ENCODE measurements at regions not wholly inside any gene's neighbourhood (a gene's known extent, or its start where the extent isn't known, plus 50 kb on each side); places are given as distances from the start of the nearest gene placed in this dataset.

DNA sequence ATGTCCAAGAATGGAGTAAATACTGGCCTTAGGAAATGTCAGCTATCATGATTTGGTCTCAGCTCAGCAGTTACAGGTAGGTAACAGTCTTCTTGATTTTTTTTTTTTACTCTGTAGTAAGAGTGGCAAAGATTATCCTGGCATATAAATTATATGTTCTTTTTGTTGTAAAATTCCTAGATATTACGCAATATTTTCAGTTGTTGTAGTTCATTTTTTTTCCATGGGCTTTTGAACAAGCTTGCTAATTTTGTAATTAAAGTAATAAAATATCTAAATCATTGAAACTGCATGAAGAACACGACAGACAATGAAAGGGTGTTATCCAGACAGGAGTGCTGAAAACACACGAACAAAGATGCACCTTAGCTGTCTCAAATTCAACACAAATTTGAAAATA lies 249.4 kb downstream of the PRDM9 start:
- ATAC-seq: no peak
- TF ChIP-seq, protein P1, sequence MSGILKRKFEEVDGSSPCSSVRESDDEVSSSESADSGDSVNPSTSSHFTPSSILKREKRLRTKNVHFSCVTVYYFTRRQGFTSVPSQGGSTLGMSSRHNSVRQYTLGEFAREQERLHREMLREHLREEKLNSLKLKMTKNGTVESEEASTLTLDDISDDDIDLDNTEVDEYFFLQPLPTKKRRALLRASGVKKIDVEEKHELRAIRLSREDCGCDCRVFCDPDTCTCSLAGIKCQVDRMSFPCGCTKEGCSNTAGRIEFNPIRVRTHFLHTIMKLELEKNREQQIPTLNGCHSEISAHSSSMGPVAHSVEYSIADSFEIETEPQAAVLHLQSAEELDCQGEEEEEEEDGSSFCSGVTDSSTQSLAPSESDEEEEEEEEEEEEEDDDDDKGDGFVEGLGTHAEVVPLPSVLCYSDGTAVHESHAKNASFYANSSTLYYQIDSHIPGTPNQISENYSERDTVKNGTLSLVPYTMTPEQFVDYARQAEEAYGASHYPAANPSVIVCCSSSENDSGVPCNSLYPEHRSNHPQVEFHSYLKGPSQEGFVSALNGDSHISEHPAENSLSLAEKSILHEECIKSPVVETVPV (CRISPR knock-in tag; IDR thresholded peaks at IDR 0.05): no peak
- TF ChIP-seq, protein P2, sequence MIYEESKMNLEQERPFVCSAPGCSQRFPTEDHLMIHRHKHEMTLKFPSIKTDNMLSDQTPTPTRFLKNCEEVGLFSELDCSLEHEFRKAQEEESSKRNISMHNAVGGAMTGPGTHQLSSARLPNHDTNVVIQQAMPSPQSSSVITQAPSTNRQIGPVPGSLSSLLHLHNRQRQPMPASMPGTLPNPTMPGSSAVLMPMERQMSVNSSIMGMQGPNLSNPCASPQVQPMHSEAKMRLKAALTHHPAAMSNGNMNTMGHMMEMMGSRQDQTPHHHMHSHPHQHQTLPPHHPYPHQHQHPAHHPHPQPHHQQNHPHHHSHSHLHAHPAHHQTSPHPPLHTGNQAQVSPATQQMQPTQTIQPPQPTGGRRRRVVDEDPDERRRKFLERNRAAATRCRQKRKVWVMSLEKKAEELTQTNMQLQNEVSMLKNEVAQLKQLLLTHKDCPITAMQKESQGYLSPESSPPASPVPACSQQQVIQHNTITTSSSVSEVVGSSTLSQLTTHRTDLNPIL (CRISPR knock-in tag; IDR thresholded peaks at IDR 0.05; ENCODE audit: low read depth): no peak
- TF ChIP-seq PPARA (CRISPR knock-in tag; IDR thresholded peaks at IDR 0.05; ENCODE audit: borderline replicate concordance): no peak
- TF ChIP-seq TCF4 (CRISPR knock-in tag; IDR thresholded peaks at IDR 0.05; ENCODE audit: borderline replicate concordance): no peak
- no peak for TF ChIP-seq ZC3H10 (CRISPR knock-in tag; IDR thresholded peaks at IDR 0.05)
- no peak for TF ChIP-seq ZNF565 (CRISPR knock-in tag; conservative IDR thresholded peaks at IDR 0.05; ENCODE audit: low read depth)
- no peak for TF ChIP-seq ESRRG (CRISPR knock-in tag; IDR thresholded peaks at IDR 0.05)
- no peak for TF ChIP-seq ZNF70 (CRISPR knock-in tag; IDR thresholded peaks at IDR 0.05)
- no peak for TF ChIP-seq ZNF8 (CRISPR knock-in tag; IDR thresholded peaks at IDR 0.05)

DNA sequence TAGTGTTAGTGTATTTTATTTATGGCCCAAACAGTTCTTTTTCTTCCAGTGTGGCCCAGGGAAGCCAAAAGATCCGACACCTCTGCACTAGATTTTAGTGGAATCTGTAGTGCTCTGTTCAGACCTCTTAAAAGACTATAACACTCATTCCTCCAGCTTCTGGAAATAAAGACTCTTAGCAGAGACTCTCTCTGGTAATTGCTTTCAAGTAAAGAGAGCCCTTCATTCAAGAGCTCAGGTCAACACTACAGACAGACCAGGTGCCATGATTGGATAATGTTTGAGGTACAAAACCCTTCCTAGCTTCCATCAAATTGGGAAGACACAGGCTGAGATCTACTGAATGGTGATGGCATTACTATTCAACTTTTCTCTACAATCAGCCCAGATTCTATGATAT lies 255.8 kb downstream of the PRDM9 start:
- ATAC-seq: no peak
- TF ChIP-seq, protein P3, sequence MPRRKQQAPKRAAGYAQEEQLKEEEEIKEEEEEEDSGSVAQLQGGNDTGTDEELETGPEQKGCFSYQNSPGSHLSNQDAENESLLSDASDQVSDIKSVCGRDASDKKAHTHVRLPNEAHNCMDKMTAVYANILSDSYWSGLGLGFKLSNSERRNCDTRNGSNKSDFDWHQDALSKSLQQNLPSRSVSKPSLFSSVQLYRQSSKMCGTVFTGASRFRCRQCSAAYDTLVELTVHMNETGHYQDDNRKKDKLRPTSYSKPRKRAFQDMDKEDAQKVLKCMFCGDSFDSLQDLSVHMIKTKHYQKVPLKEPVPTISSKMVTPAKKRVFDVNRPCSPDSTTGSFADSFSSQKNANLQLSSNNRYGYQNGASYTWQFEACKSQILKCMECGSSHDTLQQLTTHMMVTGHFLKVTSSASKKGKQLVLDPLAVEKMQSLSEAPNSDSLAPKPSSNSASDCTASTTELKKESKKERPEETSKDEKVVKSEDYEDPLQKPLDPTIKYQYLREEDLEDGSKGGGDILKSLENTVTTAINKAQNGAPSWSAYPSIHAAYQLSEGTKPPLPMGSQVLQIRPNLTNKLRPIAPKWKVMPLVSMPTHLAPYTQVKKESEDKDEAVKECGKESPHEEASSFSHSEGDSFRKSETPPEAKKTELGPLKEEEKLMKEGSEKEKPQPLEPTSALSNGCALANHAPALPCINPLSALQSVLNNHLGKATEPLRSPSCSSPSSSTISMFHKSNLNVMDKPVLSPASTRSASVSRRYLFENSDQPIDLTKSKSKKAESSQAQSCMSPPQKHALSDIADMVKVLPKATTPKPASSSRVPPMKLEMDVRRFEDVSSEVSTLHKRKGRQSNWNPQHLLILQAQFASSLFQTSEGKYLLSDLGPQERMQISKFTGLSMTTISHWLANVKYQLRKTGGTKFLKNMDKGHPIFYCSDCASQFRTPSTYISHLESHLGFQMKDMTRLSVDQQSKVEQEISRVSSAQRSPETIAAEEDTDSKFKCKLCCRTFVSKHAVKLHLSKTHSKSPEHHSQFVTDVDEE (CRISPR knock-in tag; IDR thresholded peaks at IDR 0.05): no peak
- TF ChIP-seq ZNF70 (CRISPR knock-in tag; IDR thresholded peaks at IDR 0.05) (no peak), PPARA (CRISPR knock-in tag; IDR thresholded peaks at IDR 0.05; ENCODE audit: borderline replicate concordance) (no peak), ZNF565 (CRISPR knock-in tag; conservative IDR thresholded peaks at IDR 0.05; ENCODE audit: low read depth) (no peak), ESRRG (CRISPR knock-in tag; IDR thresholded peaks at IDR 0.05) (no peak), ZNF8 (CRISPR knock-in tag; IDR thresholded peaks at IDR 0.05) (no peak), SNAI2 (CRISPR knock-in tag; IDR thresholded peaks at IDR 0.05) (no peak), ZFP30 (CRISPR knock-in tag; IDR thresholded peaks at IDR 0.05) (no peak), ISL1 (CRISPR knock-in tag; IDR thresholded peaks at IDR 0.05) (no peak), TOX (CRISPR knock-in tag; IDR thresholded peaks at IDR 0.05; ENCODE audit: borderline replicate concordance) (no peak), ZFP3 (CRISPR knock-in tag; IDR thresholded peaks at IDR 0.05) (no peak), RARB (CRISPR knock-in tag; IDR thresholded peaks at IDR 0.05) (no peak), CSDC2 (CRISPR knock-in tag; IDR thresholded peaks at IDR 0.05) (no peak), ZC3H10 (CRISPR knock-in tag; IDR thresholded peaks at IDR 0.05) (no peak), OSR1 (CRISPR knock-in tag; IDR thresholded peaks at IDR 0.05) (no peak), GLIS3 (CRISPR knock-in tag; IDR thresholded peaks at IDR 0.05) (no peak)
- TF ChIP-seq, protein P1 (CRISPR knock-in tag; IDR thresholded peaks at IDR 0.05): no peak
- TF ChIP-seq, protein P2 (CRISPR knock-in tag; IDR thresholded peaks at IDR 0.05; ENCODE audit: low read depth): no peak
- TF ChIP-seq, protein P4, sequence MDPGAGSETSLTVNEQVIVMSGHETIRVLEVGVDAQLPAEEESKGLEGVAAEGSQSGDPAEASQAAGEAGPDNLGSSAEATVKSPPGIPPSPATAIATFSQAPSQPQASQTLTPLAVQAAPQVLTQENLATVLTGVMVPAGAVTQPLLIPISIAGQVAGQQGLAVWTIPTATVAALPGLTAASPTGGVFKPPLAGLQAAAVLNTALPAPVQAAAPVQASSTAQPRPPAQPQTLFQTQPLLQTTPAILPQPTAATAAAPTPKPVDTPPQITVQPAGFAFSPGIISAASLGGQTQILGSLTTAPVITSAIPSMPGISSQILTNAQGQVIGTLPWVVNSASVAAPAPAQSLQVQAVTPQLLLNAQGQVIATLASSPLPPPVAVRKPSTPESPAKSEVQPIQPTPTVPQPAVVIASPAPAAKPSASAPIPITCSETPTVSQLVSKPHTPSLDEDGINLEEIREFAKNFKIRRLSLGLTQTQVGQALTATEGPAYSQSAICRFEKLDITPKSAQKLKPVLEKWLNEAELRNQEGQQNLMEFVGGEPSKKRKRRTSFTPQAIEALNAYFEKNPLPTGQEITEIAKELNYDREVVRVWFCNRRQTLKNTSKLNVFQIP (CRISPR knock-in tag; IDR thresholded peaks at IDR 0.05; ENCODE audit: borderline replicate concordance, low read depth): no peak
- TF ChIP-seq, protein P5, sequence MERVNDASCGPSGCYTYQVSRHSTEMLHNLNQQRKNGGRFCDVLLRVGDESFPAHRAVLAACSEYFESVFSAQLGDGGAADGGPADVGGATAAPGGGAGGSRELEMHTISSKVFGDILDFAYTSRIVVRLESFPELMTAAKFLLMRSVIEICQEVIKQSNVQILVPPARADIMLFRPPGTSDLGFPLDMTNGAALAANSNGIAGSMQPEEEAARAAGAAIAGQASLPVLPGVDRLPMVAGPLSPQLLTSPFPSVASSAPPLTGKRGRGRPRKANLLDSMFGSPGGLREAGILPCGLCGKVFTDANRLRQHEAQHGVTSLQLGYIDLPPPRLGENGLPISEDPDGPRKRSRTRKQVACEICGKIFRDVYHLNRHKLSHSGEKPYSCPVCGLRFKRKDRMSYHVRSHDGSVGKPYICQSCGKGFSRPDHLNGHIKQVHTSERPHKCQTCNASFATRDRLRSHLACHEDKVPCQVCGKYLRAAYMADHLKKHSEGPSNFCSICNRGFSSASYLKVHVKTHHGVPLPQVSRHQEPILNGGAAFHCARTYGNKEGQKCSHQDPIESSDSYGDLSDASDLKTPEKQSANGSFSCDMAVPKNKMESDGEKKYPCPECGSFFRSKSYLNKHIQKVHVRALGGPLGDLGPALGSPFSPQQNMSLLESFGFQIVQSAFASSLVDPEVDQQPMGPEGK (CRISPR knock-in tag; IDR thresholded peaks at IDR 0.05; ENCODE audit: borderline replicate concordance): no peak

Measured in SK-N-SH treated with all-trans-retinoic acid at 6 μM for 48 hours (cell line).